Osteocyte (in vitro differentiated cells): ENCODE measurements at regions not wholly inside any gene's neighbourhood (a gene's known extent, or its start where the extent isn't known, plus 50 kb on each side); places are given as distances from the start of the nearest gene placed in this dataset.

Source experiments
- DNase-seq: peaks from one replicate; pipeline ENCODE4 v3.0.0; 2021; ENCODE audit warnings: mixed read lengths; ENCODE audit not compliant: unreplicated experiment; ENCODE audit errors: extremely low spot score
- H3K27ac Mint-ChIP-seq: one replicate; pipeline ENCODE4 v1.8.0; 2021; ENCODE audit warnings: mild to moderate bottlenecking, mixed read lengths; ENCODE audit not compliant: unreplicated experiment
- H3K27me3 Mint-ChIP-seq: one replicate; pipeline ENCODE4 v1.8.0; 2021; ENCODE audit warnings: mixed read lengths; ENCODE audit not compliant: unreplicated experiment
- H3K36me3 Mint-ChIP-seq: one replicate; pipeline ENCODE4 v1.8.0; 2021; ENCODE audit warnings: mixed read lengths; ENCODE audit not compliant: unreplicated experiment
- H3K4me1 Mint-ChIP-seq: one replicate; pipeline ENCODE4 v1.8.0; 2021; ENCODE audit warnings: mixed read lengths; ENCODE audit not compliant: unreplicated experiment
- H3K4me3 Mint-ChIP-seq: one replicate; pipeline ENCODE4 v1.8.0; 2021; ENCODE audit warnings: mild to moderate bottlenecking, moderate library complexity, mixed read lengths; ENCODE audit not compliant: unreplicated experiment
- H3K9me3 Mint-ChIP-seq: one replicate; pipeline ENCODE4 v1.8.0; 2021; ENCODE audit warnings: mixed read lengths; ENCODE audit not compliant: unreplicated experiment
- CTCF ChIP-seq: fragments of 200-600 bp; sonication (generic); IDR thresholded peaks from 2 replicates; pipeline ENCODE4 v1.5.0; 2021; ENCODE audit warnings: antibody characterized with exemption, mild to moderate bottlenecking, moderate library complexity

GRCh38 chr2:3041246-3041645 lies 336.4 kb downstream of the EIPR1 start:
- Mint-ChIP-seq H3K36me3 (no peaks in the 10 kb centered on the region), H3K4me3 (no peak overlapping the region), H3K27me3 (no peaks in the 10 kb centered on the region), H3K9me3 (peaks cover 10% of the 10 kb centered on the region), H3K4me1 (peaks cover 13% of the 10 kb centered on the region), H3K27ac (no peak overlapping the region)
- no peak for TF ChIP-seq CTCF
- DNase-seq: peak; percentile 63

DNA sequence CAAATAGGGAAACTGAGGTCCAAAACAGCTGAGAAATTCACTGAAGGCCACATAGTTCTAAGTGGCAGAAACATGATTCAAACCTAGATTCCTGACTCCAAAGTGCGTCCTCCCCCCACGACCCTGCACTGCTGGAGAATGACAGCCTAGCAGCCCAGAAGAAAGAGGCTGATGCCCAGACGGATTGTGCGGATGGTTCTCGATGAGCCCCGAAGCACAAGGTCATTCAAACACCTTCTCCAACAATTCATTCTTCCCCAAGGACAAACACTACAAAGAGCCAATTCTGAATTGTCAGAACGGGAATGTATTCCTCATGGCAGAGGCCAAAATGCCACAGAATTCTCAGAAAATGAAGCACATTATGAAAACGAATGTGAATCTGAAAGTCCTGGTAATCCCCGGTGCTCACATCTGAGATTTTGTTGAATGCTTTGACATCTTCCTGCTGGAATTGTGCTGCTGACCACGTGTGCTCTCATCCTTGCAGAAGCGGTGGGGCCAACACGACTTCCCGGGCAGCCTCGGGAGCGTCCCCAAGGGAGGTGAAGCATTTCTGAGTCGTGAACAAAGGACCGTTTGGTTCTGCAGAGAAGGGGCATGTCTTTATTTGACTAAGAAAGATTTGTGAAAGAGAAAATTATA lies 337.0 kb downstream of the EIPR1 start:
- Mint-ChIP-seq H3K9me3 (peaks cover 10% of the 10 kb centered on the region), H3K36me3 (no peaks in the 10 kb centered on the region), H3K27me3 (no peaks in the 10 kb centered on the region), H3K4me1 (peaks cover 13% of the 10 kb centered on the region), H3K27ac (no peak overlapping the region), H3K4me3 (no peak overlapping the region)
- DNase-seq: peak; percentile 64
- no peak for TF ChIP-seq CTCF

DNA sequence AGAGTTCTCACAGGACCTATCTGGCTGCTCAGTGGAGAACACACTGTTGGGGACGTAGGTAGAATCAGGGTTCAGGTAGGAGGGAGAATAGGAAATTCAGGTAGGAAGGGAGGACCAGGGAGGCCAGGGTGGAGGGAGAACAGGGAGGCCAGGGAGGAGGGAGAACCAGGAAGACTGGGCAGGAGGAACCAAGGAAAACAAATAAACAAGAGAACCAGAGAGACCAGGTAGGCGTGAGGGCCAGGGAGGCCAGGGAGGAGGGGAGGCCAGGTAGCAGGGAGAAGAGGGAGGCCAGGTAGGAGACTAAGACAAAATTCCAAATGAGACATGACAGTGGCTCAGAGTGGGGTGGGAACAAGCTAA lies 337.6 kb downstream of the EIPR1 start:
- Mint-ChIP-seq H3K27ac (no peak overlapping the region), H3K4me1 (peaks cover 13% of the 10 kb centered on the region), H3K4me3 (no peak overlapping the region), H3K9me3 (peaks cover 10% of the 10 kb centered on the region), H3K36me3 (no peaks in the 10 kb centered on the region), H3K27me3 (no peaks in the 10 kb centered on the region)
- no peak for TF ChIP-seq CTCF
- DNase-seq: peak; percentile 56

DNA sequence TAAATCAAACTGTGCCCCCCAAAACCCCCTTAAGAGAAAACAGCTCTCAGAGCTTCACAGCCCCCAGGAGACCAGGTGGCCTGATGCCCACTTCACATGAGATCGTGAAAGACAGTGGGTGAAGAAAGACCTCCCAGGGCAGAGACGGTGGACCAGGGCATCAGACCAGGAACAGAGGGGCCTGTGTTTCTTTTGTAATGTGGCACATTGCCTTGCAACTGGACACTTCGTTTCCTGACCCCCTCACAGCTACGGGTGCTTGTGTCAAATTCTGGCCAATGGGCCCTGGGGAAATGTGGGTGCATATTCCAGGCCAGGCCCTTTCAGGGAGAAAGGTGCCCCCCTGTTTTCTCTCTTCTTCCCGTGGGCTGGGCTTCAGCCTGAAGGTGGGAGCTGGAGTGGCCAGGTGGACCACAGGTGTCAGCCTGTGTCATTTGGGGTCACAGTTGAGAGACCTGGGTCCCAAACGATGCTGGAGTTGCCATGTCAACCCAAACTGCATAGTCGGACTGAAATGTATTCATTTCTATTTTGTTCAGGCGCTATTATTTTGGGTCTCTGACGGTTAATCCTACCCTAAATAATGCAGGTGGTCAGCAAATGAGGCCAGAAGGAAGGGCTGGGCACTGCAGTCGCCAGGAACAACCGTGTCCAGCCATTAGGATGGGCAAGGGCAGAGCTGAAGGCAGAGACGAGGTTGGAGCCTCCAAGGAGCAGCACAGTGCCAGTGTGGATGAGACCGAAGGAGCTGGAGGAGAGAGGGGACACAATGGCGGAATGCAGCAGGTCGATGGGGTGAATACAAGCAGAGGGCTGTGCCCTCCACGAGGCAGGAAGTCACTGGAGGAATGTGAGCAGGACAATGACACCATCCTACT lies 338.2 kb downstream of the EIPR1 start:
- Mint-ChIP-seq H3K4me1 (peaks cover 13% of the 10 kb centered on the region), H3K36me3 (no peaks in the 10 kb centered on the region), H3K4me3 (no peak overlapping the region), H3K9me3 (peaks cover 10% of the 10 kb centered on the region), H3K27me3 (no peaks in the 10 kb centered on the region), H3K27ac (no peak overlapping the region)
- TF ChIP-seq CTCF: no peak
- DNase-seq: peak; percentile 59

DNA sequence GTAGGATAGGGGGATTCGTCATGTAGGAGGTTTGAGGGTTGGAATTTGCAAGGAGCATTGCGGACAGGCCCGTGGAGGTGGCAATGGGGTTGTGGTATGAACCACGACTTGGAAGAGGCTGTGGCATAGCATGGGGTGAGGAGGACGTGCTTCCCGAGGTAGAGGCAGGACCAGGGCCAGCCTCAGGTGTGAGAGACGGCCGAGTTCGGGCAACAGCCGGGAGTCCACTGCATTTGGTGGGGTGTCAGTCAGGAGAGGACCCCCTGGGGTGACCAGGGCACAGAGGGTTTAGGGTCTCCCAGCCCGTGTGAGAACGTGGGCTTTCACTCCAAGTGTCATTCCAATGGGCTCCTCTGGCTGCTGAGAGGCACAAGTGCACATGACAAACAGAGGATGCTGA lies 339.0 kb downstream of the EIPR1 start:
- Mint-ChIP-seq H3K36me3 (no peaks in the 10 kb centered on the region), H3K9me3 (peaks cover 5% of the 10 kb centered on the region), H3K4me3 (no peak overlapping the region), H3K27ac (no peak overlapping the region), H3K4me1 (peaks cover 13% of the 10 kb centered on the region), H3K27me3 (no peaks in the 10 kb centered on the region)
- DNase-seq: peak; percentile 77
- no peak for TF ChIP-seq CTCF
